Panc1 (cell line): ENCODE measurements at regions not wholly inside any gene's neighbourhood (a gene's known extent, or its start where the extent isn't known, plus 50 kb on each side); places are given as distances from the start of the nearest gene placed in this dataset.

ENCODE experiments used
- SIN3A ChIP-seq: IDR thresholded peaks from 2 replicates; pipeline ENCODE4 v1.6.1; 2012; ENCODE audit warnings: low read depth, mild to moderate bottlenecking, low read length, moderate library complexity, borderline replicate concordance; ENCODE audit not compliant: insufficient read depth
- TF ChIP-seq, protein P1 (sequence below): fragments of 450-650 bp; IDR thresholded peaks from 2 replicates; pipeline ENCODE4 v1.5.1; 2017; ENCODE audit warnings: mild to moderate bottlenecking

DNA sequence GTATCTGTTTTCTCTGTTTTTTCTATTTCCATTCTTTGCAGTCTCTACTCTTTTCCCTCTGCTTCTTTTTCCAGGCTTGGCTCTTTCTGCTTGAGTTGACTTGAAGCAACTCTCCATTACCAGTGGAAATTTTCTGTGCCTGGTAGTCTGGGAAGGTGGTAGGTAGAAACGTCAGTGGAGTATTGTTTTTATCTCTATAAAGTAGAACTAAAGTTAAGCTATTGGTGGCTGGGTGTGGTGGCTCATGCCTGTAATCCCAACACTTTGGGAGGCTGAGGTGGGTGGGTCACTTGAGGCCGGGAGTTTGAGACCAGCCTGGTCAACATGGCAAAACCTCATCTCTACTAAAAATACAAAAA lies 438.1 kb upstream of the AR start:
- TF ChIP-seq, protein P1, sequence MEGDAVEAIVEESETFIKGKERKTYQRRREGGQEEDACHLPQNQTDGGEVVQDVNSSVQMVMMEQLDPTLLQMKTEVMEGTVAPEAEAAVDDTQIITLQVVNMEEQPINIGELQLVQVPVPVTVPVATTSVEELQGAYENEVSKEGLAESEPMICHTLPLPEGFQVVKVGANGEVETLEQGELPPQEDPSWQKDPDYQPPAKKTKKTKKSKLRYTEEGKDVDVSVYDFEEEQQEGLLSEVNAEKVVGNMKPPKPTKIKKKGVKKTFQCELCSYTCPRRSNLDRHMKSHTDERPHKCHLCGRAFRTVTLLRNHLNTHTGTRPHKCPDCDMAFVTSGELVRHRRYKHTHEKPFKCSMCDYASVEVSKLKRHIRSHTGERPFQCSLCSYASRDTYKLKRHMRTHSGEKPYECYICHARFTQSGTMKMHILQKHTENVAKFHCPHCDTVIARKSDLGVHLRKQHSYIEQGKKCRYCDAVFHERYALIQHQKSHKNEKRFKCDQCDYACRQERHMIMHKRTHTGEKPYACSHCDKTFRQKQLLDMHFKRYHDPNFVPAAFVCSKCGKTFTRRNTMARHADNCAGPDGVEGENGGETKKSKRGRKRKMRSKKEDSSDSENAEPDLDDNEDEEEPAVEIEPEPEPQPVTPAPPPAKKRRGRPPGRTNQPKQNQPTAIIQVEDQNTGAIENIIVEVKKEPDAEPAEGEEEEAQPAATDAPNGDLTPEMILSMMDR, result no peak
- TF ChIP-seq SIN3A, result no peak
